ENCODE measurements at regions not wholly inside any gene's neighbourhood (a gene's known extent, or its start where the extent isn't known, plus 50 kb on each side); places are given as distances from the start of the nearest gene placed in this dataset.

DNA sequence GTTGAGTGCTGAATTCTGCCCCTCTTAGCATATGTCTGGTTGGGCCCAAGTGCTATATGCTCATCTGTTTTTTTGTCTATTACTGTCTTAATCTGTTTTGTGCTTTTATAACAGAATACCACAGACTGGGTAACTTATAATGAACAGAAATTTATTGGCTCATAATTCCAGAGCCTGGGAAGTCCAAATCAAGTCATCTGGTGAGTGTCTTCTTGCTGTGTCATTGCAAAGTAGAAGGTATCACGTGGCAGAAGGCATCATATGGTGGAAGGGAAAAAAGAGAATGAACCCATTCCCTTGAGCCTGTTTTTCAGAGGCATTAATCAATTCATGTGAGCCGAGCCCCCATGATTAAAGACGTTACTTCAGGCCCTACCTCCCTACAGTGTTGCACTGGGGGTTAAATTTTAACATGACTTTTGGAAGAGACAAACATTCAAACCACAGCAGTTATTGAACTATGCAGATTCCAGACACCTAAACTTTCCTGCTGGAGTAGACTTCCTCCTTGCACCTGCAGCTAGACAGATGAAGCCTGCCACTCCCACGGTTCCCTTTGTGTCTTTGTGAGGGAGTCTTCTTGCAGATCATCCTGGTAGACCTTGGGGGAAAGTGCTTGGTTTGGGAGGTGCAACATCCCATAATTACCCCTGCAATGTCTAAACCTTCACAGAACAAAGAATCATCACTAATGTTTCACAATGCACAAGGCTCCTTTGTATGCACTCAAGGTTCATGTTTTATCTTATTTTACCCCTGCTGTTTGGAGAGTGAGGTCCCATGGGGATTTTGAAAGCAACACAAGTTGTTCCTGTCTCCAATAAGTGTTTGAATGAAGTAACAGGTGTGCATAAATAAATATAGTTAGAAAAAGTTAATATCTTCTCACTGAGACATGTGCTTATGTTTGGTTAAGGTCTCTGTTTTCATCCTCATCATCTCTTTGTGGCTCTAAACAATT lies 64.7 kb upstream of the XCR1 start:
- DNase-seq (ENCODE audit: low read depth in 4 of 4, low spot score in 3 of 4): no peak

DNA sequence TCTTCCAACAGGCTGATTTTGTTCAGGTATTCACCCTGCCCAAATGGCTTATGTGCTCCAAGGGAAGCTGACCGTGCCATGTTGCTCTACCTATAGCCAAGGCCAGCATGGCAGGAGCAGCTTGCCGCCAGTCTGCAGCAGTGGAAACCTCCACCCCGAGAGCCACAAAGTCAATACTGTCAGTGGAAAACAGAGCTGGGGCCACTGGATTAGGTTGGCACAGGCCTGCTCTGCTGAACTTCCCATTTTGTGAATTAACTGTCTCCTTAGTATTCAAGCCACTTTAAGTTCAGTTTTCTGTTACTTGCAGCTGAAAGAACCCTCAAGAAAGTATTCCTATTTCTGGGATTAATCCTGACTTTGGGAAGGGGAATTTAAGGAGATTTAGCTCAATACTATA lies 63.8 kb upstream of the XCR1 start:
- no peak for DNase-seq (ENCODE audit: low read depth in 4 of 4, low spot score in 3 of 4)

DNA sequence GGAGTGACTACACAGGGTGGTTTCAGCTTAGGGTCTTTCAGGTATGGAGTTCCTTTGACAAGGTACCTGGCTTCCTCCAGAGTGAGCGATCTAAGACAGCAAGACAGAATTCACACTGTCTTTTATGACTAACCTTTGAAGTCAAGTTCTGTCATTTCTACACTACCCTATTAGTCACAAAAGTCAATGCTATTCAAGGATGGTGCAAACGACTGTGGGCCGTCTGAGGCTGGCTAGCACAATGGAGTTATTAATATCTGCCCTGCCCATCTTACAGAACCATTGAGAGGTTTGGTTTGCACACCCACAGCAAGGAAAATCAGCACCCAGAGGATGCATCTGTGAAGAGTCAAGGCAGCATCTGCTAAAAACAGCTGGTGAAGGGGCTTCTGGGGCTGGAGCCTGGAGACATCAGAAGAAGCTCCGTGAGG lies 62.9 kb upstream of the XCR1 start:
- no peak for DNase-seq (ENCODE audit: low read depth in 4 of 4, low spot score in 3 of 4)

DNA sequence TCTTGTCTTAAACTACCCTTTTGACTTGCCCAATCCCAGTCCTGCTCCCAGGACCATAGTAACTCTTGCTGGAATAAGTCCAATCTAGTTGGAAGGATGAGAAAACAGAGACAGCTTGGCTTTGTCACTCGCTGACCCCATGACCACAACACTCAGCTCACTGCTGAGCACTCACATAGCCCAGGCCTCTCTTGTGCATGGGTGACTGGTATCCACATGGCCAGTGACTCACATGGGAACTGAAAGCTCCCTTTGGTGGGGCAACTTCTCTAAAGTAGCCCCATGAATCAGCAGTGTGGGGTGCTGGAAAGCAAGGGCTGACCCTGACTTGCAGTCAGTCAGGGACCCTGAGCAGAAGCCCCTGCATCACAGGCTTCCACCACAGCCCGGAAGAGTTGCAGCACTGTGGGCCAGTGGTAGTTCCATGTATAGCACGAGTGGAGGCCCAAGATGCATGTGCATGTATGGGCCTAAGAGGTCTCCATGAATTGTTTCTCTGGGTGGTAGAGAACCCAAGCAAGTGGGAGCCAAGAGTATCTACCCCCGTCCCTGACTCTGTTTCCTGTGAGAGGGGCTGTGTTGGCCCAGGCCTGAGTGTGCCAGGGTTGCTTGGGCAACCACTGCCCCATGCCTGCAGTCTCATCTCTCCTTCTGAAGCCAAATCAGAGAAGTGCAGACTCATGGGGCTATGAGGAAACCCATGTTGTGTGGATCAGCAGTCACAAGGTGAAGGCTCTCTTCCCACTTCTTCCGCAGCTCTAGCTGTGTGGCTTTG lies 62.1 kb upstream of the XCR1 start:
- no peak for DNase-seq (ENCODE audit: low read depth in 4 of 4, low spot score in 3 of 4)

- DNase-seq (ENCODE audit: low read depth in 4 of 4, low spot score in 3 of 4): no peak
These were observed 60.6 kb upstream of the XCR1 start for GRCh38 chr3:46087871-46088270.

DNA sequence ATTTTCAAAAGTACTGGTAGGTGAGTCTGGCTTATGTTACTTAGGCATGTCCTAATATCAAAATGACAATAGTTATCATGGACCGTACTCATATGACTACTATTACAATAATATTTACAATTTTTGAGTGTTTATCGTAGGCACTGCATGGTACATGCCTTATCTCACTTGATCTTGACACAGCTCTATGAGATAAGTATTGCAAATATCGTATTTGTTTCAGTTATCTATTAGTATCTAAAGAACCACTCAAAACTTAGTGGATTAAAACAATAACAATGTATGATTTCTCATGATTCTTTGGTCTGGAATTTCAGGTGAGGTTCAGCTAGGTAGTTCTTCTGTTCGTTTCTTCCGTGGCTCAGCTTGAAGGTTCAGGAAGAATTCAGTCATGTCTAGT lies 59.7 kb upstream of the XCR1 start:
- no peak for DNase-seq (ENCODE audit: low read depth in 4 of 4, low spot score in 3 of 4)

GRCh38 chr3:46086083-46086437 lies 58.8 kb upstream of the XCR1 start:
- no peak for DNase-seq (ENCODE audit: low read depth in 4 of 4, low spot score in 3 of 4)

DNA sequence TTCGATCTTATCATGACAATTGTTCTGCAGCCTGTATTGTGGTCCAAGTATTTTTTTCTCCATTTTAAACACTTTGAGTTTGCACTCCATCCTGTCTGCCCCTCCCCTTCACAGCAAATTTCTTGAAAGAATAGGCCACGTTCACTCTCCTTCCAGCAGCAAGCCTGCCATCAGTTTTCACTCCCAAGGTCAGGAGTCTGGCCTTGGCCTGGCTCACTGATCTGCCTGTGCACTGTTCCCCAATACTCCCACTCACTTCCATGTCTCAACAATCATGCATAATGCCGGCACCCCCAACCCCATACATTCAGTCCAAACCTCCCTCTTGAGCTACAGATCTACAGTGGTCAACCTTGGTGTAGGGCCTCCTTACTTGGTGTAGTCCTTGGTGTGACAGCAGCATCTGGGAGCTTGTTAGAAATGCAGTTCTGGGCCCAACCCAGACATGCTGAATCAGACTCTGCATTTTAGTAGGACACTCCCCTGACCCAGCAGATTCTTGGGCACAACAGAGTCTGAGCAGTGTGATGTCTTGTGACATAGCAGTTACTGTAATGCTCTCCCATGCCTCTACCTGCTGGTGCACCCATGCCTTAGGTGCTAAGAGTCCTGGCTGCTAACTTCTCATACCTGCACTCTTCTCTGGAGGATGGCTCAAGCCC lies 58.3 kb upstream of the XCR1 start:
- DNase-seq (ENCODE audit: low read depth in 4 of 4, low spot score in 3 of 4): no peak

- no peak for DNase-seq (ENCODE audit: low read depth in 4 of 4, low spot score in 3 of 4)
These were observed 56.7 kb upstream of the XCR1 start for GRCh38 chr3:46083956-46084355.

DNA sequence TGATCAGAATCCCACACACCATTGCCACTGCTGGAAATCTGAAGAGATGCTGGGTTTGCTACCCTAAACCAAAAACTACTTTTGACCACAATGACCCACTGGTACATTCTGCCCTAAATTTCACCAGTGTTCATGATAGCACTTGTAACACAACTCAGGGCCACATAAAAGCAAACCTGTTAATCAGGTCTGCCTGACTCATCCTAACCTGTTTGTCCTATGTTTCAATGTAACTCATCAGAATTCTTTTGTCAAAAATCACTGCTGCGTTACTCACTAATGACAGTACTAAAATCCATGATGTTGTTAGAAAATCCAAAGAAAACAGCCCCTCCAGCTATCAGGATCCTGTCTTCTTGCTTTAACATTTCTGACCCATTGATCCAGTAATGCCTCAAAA lies 55.6 kb upstream of the XCR1 start:
- DNase-seq (ENCODE audit: low read depth in 4 of 4, low spot score in 3 of 4): no peak

GRCh38 chr3:46082021-46082420 lies 54.7 kb upstream of the XCR1 start:
- no peak for DNase-seq (ENCODE audit: low read depth in 4 of 4, low spot score in 3 of 4)

- DNase-seq (ENCODE audit: low read depth in 4 of 4, low spot score in 3 of 4): no peak
These were observed 53.7 kb upstream of the XCR1 start for GRCh38 chr3:46080969-46081345.

DNA sequence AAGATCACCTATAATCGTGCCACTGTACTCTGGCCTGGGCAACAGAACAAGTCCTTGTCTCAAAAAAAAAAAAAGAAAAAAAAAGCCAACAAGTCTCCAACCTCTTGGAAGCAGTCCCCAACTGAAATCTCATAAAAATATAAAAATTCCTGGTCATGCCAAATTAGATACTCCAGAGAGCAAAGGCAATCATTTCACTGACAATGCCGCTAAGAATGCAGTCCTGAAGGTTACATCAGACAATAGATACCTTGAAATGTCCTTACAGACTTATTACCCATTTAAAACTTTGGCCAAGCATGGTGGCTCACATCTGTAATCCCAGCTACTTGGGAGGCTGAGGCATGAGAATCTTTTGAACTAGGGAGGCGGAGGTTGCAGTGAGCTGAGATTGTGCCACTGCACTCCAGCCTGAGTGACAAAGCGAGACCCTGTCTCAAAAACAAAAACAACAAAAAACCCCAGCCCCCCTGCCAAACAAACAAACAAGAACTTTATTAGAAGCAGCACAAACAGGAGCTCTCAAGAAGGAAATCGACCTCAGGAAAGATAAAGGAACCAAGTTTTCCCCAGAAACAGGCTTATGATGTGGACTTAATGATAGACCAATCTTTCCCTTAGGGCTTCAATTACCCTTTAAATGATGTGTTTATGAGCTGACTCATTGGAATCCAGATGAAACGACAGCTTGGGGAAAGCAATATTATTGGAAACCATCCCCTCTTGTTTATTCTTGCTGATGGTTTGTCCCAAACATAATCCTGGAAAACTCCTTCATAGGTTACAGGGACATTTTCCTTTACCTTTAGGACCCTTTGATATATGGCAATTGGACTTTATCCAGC lies 53.1 kb upstream of the XCR1 start:
- DNase-seq (ENCODE audit: low read depth in 4 of 4, low spot score in 3 of 4): no peak

DNA sequence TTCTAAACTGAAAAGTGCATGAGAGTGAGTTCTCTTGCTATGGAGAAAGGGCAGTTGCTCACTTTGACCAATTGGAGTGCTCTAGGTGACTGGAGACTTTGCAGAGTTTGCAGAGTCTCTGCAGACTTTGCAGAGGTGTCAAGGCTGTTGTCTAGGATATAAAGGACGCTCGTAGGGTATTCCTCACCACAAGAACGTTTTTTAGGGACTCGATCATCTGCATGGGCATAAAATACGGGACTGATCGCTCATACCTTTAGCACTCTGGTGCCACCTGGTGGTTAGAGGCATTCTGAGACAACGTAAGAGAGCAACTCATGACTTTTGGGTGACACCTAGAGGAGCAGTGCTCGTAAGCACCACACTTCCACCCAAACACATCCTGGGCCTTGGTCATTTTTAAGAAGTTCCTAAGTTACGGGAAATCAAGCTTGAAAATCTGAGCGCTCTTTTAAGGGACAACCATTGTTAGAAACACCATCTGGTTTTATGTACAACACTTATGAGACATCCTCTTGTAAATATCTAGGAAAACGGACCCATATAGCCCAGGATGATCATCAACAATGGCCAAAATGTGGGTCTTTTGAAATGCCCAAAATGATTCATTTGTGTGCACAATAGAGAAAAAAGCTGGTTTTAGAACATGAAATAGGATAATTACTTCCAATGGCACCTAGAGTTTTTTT lies 51.6 kb upstream of the XCR1 start:
- DNase-seq (ENCODE audit: low read depth in 4 of 4, low spot score in 3 of 4): peak; percentile 66 to 83 (median 80)
